GM10266 (cell line): ENCODE measurements at regions not wholly inside any gene's neighbourhood (a gene's known extent, or its start where the extent isn't known, plus 50 kb on each side); places are given as distances from the start of the nearest gene placed in this dataset.

ENCODE experiments used
- DNase-seq: peaks from one replicate; pipeline ENCODE4 v3.0.0; 2012; ENCODE audit errors: extremely low spot score
- TF ChIP-seq, protein P1 (sequence below): IDR thresholded peaks from 2 replicates; pipeline ENCODE4 v1.5.1; 2012; ENCODE audit warnings: mild to moderate bottlenecking, low read depth; ENCODE audit not compliant: control insufficient read depth, insufficient read depth; ENCODE audit errors: missing control alignments

DNA sequence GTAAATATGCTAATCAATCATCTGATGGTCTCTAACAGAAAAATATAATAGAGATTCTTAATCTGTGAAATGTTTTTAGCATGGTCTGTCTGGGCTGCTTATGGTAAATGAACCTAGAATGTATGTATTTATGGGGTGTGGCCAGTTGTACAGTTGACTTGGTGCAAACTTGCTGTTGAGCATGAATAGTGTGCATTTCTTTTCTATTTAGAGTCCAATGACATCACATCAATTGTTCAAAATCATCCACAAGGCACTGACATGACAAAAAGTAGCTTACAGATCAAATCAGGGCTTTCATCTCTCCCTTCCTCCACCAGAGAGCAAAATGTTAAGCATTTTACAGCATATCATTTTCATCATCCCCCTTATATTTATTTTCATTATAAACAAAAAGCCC, 1010.3 kb downstream of the KCNT2 start:
- DNase-seq, result no peak
- TF ChIP-seq, protein P1, sequence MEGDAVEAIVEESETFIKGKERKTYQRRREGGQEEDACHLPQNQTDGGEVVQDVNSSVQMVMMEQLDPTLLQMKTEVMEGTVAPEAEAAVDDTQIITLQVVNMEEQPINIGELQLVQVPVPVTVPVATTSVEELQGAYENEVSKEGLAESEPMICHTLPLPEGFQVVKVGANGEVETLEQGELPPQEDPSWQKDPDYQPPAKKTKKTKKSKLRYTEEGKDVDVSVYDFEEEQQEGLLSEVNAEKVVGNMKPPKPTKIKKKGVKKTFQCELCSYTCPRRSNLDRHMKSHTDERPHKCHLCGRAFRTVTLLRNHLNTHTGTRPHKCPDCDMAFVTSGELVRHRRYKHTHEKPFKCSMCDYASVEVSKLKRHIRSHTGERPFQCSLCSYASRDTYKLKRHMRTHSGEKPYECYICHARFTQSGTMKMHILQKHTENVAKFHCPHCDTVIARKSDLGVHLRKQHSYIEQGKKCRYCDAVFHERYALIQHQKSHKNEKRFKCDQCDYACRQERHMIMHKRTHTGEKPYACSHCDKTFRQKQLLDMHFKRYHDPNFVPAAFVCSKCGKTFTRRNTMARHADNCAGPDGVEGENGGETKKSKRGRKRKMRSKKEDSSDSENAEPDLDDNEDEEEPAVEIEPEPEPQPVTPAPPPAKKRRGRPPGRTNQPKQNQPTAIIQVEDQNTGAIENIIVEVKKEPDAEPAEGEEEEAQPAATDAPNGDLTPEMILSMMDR, result no peak

DNA sequence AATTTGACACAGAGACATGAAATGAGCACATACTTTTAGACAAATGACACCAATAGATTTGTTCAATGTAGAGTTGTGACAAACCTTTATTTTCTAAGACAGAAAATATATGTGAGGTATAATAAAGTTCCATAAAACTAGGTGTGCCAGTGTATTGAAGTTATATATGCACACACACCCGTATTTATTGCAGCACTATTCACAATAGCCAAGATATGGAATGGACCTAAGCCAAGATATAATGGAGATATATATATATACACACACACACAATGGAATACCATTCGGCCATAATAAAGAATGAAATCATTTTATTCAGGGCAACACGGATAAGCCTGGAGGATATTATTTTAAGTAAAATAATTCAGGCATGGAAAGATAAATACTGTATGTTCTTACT, 1013.5 kb downstream of the KCNT2 start:
- TF ChIP-seq, protein P1, result no peak
- no peak for DNase-seq

DNA sequence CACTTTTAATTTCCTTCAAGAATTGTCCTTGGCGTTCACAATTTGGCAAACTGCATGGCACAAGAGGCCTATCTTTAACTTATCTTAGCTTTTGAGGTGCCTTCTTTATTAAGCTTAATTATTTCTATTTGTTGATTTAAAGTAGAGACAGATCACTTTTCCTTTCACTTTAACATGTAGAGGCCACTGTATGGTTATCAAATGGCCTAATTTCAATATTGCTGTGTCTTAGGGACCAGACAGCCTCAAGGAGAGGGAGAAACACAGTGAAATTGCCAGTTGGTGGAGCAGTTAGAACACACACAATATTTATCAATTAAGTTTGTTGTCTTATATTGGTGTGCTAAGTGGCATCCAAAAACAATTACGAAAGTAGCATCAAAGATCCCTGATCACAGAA, 1013.9 kb downstream of the KCNT2 start:
- DNase-seq, result no peak
- TF ChIP-seq, protein P1, result no peak

DNA sequence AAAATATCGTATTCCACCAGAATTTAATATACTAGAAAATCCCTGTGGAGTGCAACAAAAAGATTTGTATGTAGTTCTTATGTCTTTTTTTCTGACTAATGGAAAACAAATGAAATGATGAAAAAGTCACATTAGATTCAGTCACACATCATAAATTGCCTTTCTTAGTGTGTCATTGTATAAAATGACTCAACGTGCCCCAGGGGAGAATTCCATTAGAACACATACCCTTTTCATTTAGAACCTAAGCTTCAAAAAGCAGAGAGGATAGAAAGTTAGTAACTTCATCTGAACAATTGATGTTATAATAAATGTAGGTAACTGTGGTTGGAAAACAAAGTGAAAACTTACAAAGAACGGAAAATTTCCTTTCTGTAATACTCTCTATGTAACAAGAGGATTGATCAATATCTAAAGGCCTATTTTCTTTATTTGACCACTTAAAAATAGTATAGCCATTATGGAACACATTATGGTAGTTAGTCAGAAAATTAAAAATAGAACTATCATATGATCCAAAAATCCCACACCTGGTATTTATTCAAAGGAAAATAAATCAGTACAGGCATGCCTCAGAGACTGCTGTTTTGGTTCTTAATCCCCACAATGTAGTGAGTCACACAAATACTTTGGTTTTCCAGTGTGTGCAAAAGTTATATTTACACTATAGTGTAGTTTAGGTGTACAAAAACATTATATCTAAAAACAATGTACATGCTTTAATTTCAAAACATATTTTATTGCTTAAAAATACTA, 1016.1 kb downstream of the KCNT2 start:
- TF ChIP-seq, protein P1, result no peak
- no peak for DNase-seq

DNA sequence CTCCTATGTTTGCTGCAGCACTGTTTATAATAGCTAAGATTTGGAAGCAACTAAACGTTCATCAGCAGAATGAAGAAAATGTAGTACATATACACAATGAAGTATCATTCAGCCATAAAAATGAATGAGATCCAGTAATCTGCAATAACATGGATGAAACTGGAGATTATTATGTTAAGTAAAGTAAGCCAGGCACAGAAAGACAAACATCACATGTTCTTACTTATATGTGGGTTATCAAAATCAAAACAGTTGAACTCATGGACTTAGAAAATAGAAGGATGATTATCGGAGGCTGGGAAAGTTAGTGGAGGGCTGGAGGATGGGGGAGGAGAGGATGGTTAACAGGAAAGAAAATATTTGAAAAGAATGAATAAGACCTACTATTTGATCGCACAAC, 1017.6 kb downstream of the KCNT2 start:
- no peak for DNase-seq
- TF ChIP-seq, protein P1, result no peak

DNA sequence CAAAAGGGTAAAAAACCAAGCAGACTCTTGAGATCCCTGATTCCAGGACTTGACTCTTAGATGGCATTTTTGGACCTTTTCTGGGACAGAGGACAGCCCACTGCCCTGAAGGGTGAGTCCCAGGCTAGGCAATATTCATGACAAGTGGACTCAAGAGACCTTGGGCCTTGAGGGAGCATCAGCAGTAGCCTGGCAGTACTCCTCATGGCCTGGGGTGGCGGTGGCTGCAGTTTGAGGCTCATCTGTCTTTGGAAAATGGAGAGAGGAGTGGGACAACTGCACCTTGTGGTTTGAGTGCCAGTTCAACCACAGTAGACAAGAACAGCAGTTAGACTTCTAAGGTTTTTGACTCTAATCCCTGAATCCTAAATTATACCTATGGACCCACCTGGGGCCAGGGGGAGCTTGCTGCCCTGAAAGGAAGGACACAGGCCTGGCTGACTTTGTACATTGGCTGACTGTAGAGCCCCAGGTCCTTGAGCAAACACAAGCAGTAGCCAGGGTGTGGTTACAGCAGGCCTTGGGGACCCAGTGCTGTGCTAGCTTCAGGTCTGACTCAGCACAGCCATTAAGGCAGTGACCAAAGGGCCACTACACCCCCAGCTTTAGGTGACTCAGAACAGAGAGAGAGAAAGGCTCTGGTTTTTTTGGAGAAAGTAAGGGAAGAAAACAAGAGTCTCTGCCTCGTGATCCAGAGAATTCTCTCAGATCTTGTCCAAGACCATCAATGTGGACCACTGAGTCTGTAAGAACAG, 1023.2 kb downstream of the KCNT2 start:
- TF ChIP-seq, protein P1, result no peak
- DNase-seq, result no peak

DNA sequence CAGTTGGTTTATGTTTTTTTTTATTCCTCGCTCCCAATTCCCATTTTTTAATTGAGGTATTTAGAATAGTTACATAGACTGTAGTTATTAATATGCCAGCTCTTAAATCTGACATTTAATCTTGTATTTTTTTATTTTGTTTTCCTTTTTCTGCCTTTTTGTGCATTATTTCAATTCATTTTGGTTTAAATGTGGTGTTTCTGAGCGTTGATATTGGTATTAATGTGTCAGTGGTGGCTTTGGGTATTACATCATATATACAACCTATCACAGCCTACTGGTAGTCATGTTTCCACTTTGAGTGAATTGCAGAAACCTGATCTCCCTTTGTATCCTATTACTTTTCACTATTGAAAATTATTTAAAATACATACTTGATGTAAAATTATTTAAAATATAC, 1027.3 kb downstream of the KCNT2 start:
- TF ChIP-seq, protein P1, result no peak
- DNase-seq, result no peak
